B cell (primary cell): ENCODE measurements at regions not wholly inside any gene's neighbourhood (a gene's known extent, or its start where the extent isn't known, plus 50 kb on each side); places are given as distances from the start of the nearest gene placed in this dataset.

ENCODE experiments used
- ATAC-seq: fragments of 200-7000 bp; cut with Tn5 transposase; one replicate; pipeline ENCODE4 v1.10.0; 2021; ENCODE audit warnings: low read depth, mild to moderate bottlenecking, moderate number of reproducible peaks, moderate library complexity
- CTCF ChIA-PET: fragments of 350-600 bp; sonication (Branson Sonifier 250); formaldehyde crosslinking; loops from one replicate; lab custom pipeline; 2021; ENCODE audit warnings: antibody characterized with exemption, inconsistent platforms; lab: Charles Lee
- POLR2A ChIA-PET: fragments of 350-600 bp; sonication (Branson Sonifier 250); formaldehyde crosslinking; loops from one replicate; lab custom pipeline; 2021; ENCODE audit warnings: antibody characterized with exemption; lab: Charles Lee
- DNase-seq: peaks from one replicate; pipeline ENCODE4 v3.0.0; 2013
- H2AFZ ChIP-seq: 2 replicates; pipeline ENCODE4 v1.6.1; 2012; ENCODE audit warnings: mild to moderate bottlenecking, low read depth, low read length; ENCODE audit not compliant: insufficient read depth, poor library complexity, severe bottlenecking
- H3K27ac ChIP-seq, 2 donors: 1 replicate in 1 of 2; 2 replicates in 1 of 2; pipeline ENCODE4 v1.5.1; 2012 to 2013; ENCODE audit warnings: low read length in 2 of 2, mild to moderate bottlenecking in 2 of 2, moderate library complexity in 1 of 2
- H3K27me3 ChIP-seq, 4 experiments: fragments of 200-600 bp in 1 of 4; sonication (generic) in 1 of 4; replicated peaks in 1 of 4; 1 replicate in 2 of 4; 2 replicates in 2 of 4; pipeline versions ENCODE4 v1.6.1 to v1.7.0; 2013 to 2016; ENCODE audit warnings: low read length in 3 of 4, mild to moderate bottlenecking in 2 of 4, mixed read lengths in 1 of 4, moderate library complexity in 1 of 4; ENCODE audit not compliant: insufficient read depth in 4 of 4, control insufficient read depth in 3 of 4; ENCODE audit errors: control extremely low read depth in 1 of 4
- H3K36me3 ChIP-seq, 2 experiments: replicated peaks in 1 of 2; 1 replicate in 1 of 2; 2 replicates in 1 of 2; pipeline versions ENCODE4 v1.6.1 to v1.7.1; 2013; ENCODE audit warnings: low read length in 1 of 2; ENCODE audit not compliant: insufficient read depth in 2 of 2, control insufficient read depth in 1 of 2; ENCODE audit errors: control extremely low read depth in 1 of 2, extremely low read depth in 1 of 2
- H3K4me1 ChIP-seq, 2 donors: fragments of 200-600 bp in 1 of 2; sonication (generic) in 1 of 2; 1 replicate in 1 of 2; 2 replicates in 1 of 2; pipeline versions ENCODE4 v1.5.1 to v1.6.1; 2013 to 2017; ENCODE audit warnings: low read length in 2 of 2; ENCODE audit not compliant: control insufficient read depth in 2 of 2, insufficient read depth in 2 of 2
- H3K4me2 ChIP-seq: replicated peaks from 2 replicates; pipeline ENCODE3; 2012; ENCODE audit warnings: mild to moderate bottlenecking, low read depth, low read length; ENCODE audit not compliant: poor library complexity, severe bottlenecking
- H3K4me3 ChIP-seq, 5 experiments: fragments of 200-600 bp in 1 of 5; sonication (generic) in 1 of 5; 1 replicate in 3 of 5; 2 replicates in 2 of 5; pipeline versions ENCODE4 v1.5.1 to v1.7.0; 2011 to 2016; ENCODE audit warnings: low read length in 4 of 5, mild to moderate bottlenecking in 4 of 5, low read depth in 2 of 5, control low read depth in 1 of 5, moderate library complexity in 1 of 5; ENCODE audit not compliant: insufficient read depth in 1 of 5; ENCODE audit errors: control extremely low read depth in 1 of 5, extremely low read depth in 1 of 5
- H3K79me2 ChIP-seq: fragments of 200-600 bp; sonication (generic); one replicate; pipeline ENCODE4 v1.6.0; 2016; ENCODE audit warnings: low read length; ENCODE audit not compliant: control insufficient read depth, insufficient read depth
- H3K9ac ChIP-seq: fragments of 200-600 bp; sonication (generic); 2 replicates; pipeline ENCODE4 v1.6.1; 2017; ENCODE audit warnings: mild to moderate bottlenecking, low read length, moderate library complexity
- H3K9me3 ChIP-seq, 3 donors: one replicate each; pipeline versions ENCODE4 v1.6.1 to v1.7.1; 2013; ENCODE audit warnings: low read length in 2 of 3; ENCODE audit not compliant: control insufficient read depth in 2 of 3, insufficient read depth in 1 of 3; ENCODE audit errors: control extremely low read depth in 1 of 3
- H4K20me1 ChIP-seq: 2 replicates; pipeline ENCODE4 v1.6.0; 2012; ENCODE audit warnings: mild to moderate bottlenecking, low read length; ENCODE audit not compliant: insufficient read depth, control insufficient read depth, poor library complexity, severe bottlenecking
- H3K27ac Mint-ChIP-seq: one replicate; pipeline ENCODE4 v1.8.0; 2021; ENCODE audit warnings: mixed read lengths
- H3K27me3 Mint-ChIP-seq: one replicate; pipeline ENCODE4 v1.8.0; 2021; ENCODE audit warnings: mixed read lengths
- H3K4me1 Mint-ChIP-seq: one replicate; pipeline ENCODE4 v1.8.0; 2021; ENCODE audit warnings: mixed read lengths
- H3K4me3 Mint-ChIP-seq: one replicate; pipeline ENCODE4 v1.8.0; 2021; ENCODE audit warnings: mixed read lengths
- H3K9me3 Mint-ChIP-seq: one replicate; pipeline ENCODE4 v1.8.0; 2022; ENCODE audit warnings: mixed read lengths; ENCODE audit not compliant: insufficient read depth
- EZH2 ChIP-seq: IDR thresholded peaks from 2 replicates; pipeline ENCODE4 v1.6.1; 2012; ENCODE audit warnings: borderline replicate concordance, low read depth, mild to moderate bottlenecking, moderate library complexity, low read length; ENCODE audit not compliant: insufficient read depth, poor library complexity, severe bottlenecking
- WGBS: methylation state at CpG from one replicate; pipeline ENCODE4 v1.1.5; 2013; ENCODE audit warnings: missing lambda C conversion rate; ENCODE audit not compliant: insufficient coverage; 5-methylcytosine and 5-hydroxymethylcytosine counted together
- intact Hi-C: fragments of 100-400 bp; cut with micrococcal nuclease; formaldehyde crosslinking; loops from one replicate; pipeline ENCODE4 v1.10.0; 2022
- TF ChIP-seq, protein P1 (sequence below): fragments of 200-600 bp; IDR thresholded peaks from one replicate; pipeline ENCODE4 v1.8.0; 2022; ENCODE audit warnings: antibody characterized with exemption, mild to moderate bottlenecking

GRCh38 chr6:33921745-33922144 lies 117.9 kb upstream of the MLN start:
- Mint-ChIP-seq H3K4me1 (no peaks in the 10 kb centered on the region), H3K4me3 (no peak overlapping the region), H3K9me3 (no peaks in the 10 kb centered on the region), H3K27ac (no peak overlapping the region), H3K27me3 (peaks cover 8% of the 10 kb centered on the region)
- ChIA-PET CTCF (interaction anchor here (0.5 kb wide), 1 partner anchor 9 kb away, joined by 4 read pairs; no protein-coding TSS in a partner anchor), POLR2A (no interaction called here)
- intact Hi-C loops, result no loop called here
- Histone ChIP-seq H3K9ac (no peak overlapping the region), H3K79me2 (no peaks in the 10 kb centered on the region), H3K27me3 (peaks cover 0 to 6% (median 0%) of the 10 kb centered on the region in 4 experiments), H3K4me3 (no peak overlapping the region), H4K20me1 (no peaks in the 10 kb centered on the region), H3K4me1 (no peaks in the 10 kb centered on the region), H3K36me3 (no peaks in the 10 kb centered on the region), H3K9me3 (no peaks in the 10 kb centered on the region), H2AFZ (no peak overlapping the region), H3K27ac (no peak overlapping the region), H3K4me2 (no peak overlapping the region)
- no peak for ATAC-seq
- TF ChIP-seq, protein P1, sequence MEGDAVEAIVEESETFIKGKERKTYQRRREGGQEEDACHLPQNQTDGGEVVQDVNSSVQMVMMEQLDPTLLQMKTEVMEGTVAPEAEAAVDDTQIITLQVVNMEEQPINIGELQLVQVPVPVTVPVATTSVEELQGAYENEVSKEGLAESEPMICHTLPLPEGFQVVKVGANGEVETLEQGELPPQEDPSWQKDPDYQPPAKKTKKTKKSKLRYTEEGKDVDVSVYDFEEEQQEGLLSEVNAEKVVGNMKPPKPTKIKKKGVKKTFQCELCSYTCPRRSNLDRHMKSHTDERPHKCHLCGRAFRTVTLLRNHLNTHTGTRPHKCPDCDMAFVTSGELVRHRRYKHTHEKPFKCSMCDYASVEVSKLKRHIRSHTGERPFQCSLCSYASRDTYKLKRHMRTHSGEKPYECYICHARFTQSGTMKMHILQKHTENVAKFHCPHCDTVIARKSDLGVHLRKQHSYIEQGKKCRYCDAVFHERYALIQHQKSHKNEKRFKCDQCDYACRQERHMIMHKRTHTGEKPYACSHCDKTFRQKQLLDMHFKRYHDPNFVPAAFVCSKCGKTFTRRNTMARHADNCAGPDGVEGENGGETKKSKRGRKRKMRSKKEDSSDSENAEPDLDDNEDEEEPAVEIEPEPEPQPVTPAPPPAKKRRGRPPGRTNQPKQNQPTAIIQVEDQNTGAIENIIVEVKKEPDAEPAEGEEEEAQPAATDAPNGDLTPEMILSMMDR, result no peak
- TF ChIP-seq EZH2, result no peak
- WGBS, result 87% methylated on average over 5 of the region's 5 CpGs
- no peak for DNase-seq

- Mint-ChIP-seq H3K4me3 (no peak overlapping the region), H3K4me1 (peaks cover 19% of the 10 kb centered on the region), H3K27me3 (peaks cover 8% of the 10 kb centered on the region), H3K27ac (no peak overlapping the region), H3K9me3 (no peaks in the 10 kb centered on the region)
- no peak overlapping the region for H3K27ac ChIP-seq
- ATAC-seq, result no peak
- no peak overlapping the region for H3K4me2 ChIP-seq
- no peaks in the 10 kb centered on the region for H3K79me2 ChIP-seq
- H3K27me3 ChIP-seq, result peaks cover 0 to 6% (median 0%) of the 10 kb centered on the region in 4 experiments
- H4K20me1 ChIP-seq, result no peaks in the 10 kb centered on the region
- 77% methylated on average over 7 of the region's 8 CpGs for WGBS
- H3K4me1 ChIP-seq, result peaks cover 19 to 24% of the 10 kb centered on the region in 2 donors
- TF ChIP-seq, protein P1, result no peak
- no peak for TF ChIP-seq EZH2
- CTCF ChIA-PET, result no interaction called here
- no peak overlapping the region for H2AFZ ChIP-seq
- no peaks in the 10 kb centered on the region for H3K36me3 ChIP-seq
- H3K9ac ChIP-seq, result no peak overlapping the region
- no peaks in the 10 kb centered on the region for H3K9me3 ChIP-seq
- no peak overlapping the region for H3K4me3 ChIP-seq
- POLR2A ChIA-PET, result no interaction called here
- DNase-seq, result no peak
- intact Hi-C loops, result no loop called here
Measured at GRCh38 chr6:33918175-33918695, 114.4 kb upstream of the MLN start.
